IPS-18c (cell line): ENCODE measurements at regions not wholly inside any gene's neighbourhood (a gene's known extent, or its start where the extent isn't known, plus 50 kb on each side); places are given as distances from the start of the nearest gene placed in this dataset.
"Not testable (repeated sequence)": the region's sequence is repeated elsewhere in the genome, so short reads cannot be mapped to it uniquely, and the experiment has no call there.

Source experiments
- H3K4me3 ChIP-seq: 2 replicates; pipeline ENCODE4 v1.7.0; 2013; ENCODE audit warnings: low read depth, mild to moderate bottlenecking, low read length, moderate library complexity; ENCODE audit not compliant: insufficient read depth
- H3K9me3 ChIP-seq: one replicate; pipeline ENCODE4 v1.6.1; 2013; ENCODE audit warnings: mild to moderate bottlenecking, low read length, moderate library complexity; ENCODE audit not compliant: control insufficient read depth, insufficient read depth

- Histone ChIP-seq H3K9me3 (no peaks in the 10 kb centered on the region), H3K4me3 (no peak overlapping the region)
Observed at GRCh38 chr4:60443068-60443467, 757.1 kb upstream of the ADGRL3 start.

GRCh38 chr4:60443796-60444195, 756.3 kb upstream of the ADGRL3 start:
- Histone ChIP-seq H3K9me3 (no peaks in the 10 kb centered on the region), H3K4me3 (no peak overlapping the region)

GRCh38 chr4:60450054-60450453, 750.1 kb upstream of the ADGRL3 start:
- Histone ChIP-seq H3K9me3 (no peaks in the 10 kb centered on the region), H3K4me3 (no peak overlapping the region)

- H3K4me3 ChIP-seq = no peak overlapping the region
- no peaks in the 10 kb centered on the region for H3K9me3 ChIP-seq
Observed at GRCh38 chr4:60452266-60452665, 747.9 kb upstream of the ADGRL3 start.

- Histone ChIP-seq H3K4me3 (no peak overlapping the region), H3K9me3 (no peaks in the 10 kb centered on the region)
Observed at GRCh38 chr4:60455380-60455779, 744.7 kb upstream of the ADGRL3 start.

- Histone ChIP-seq H3K9me3 (peaks cover 8% of the 10 kb centered on the region), H3K4me3 (no peak overlapping the region)
Observed at GRCh38 chr4:60461551-60461950, 738.6 kb upstream of the ADGRL3 start.

- no peak overlapping the region for H3K4me3 ChIP-seq
- peaks cover 8% of the 10 kb centered on the region for H3K9me3 ChIP-seq
Observed at GRCh38 chr4:60463857-60464502, 736.1 kb upstream of the ADGRL3 start.

GRCh38 chr4:60482921-60483351, 717.2 kb upstream of the ADGRL3 start:
- no peak overlapping the region for H3K4me3 ChIP-seq
- H3K9me3 ChIP-seq = no peaks in the 10 kb centered on the region

- Histone ChIP-seq H3K4me3 (no peak overlapping the region), H3K9me3 (no peaks in the 10 kb centered on the region)
Observed at GRCh38 chr4:60485276-60485675, 714.9 kb upstream of the ADGRL3 start.

- not testable (repeated sequence) for H3K9me3 ChIP-seq, H3K4me3 ChIP-seq
Observed at GRCh38 chr4:60487118-60487761, 712.9 kb upstream of the ADGRL3 start.

- Histone ChIP-seq H3K9me3 (no peaks in the 10 kb centered on the region), H3K4me3 (no peak overlapping the region)
Observed at GRCh38 chr4:60500810-60501209, 699.3 kb upstream of the ADGRL3 start.

- Histone ChIP-seq H3K4me3 (no peak overlapping the region), H3K9me3 (no peaks in the 10 kb centered on the region)
Observed at GRCh38 chr4:60502733-60503132, 697.4 kb upstream of the ADGRL3 start.

- Histone ChIP-seq H3K9me3 (no peaks in the 10 kb centered on the region), H3K4me3 (no peak overlapping the region)
Observed at GRCh38 chr4:60506061-60506460, 694.1 kb upstream of the ADGRL3 start.

- Histone ChIP-seq H3K9me3 (no peaks in the 10 kb centered on the region), H3K4me3 (no peak overlapping the region)
Observed at GRCh38 chr4:60522265-60522664, 677.9 kb upstream of the ADGRL3 start.

GRCh38 chr4:60531776-60532379, 668.2 kb upstream of the ADGRL3 start:
- Histone ChIP-seq H3K9me3 (peaks cover 2% of the 10 kb centered on the region), H3K4me3 (no peak overlapping the region)

- H3K9me3 ChIP-seq = no peaks in the 10 kb centered on the region
- H3K4me3 ChIP-seq = no peak overlapping the region
Observed at GRCh38 chr4:60544981-60545380, 655.1 kb upstream of the ADGRL3 start.

GRCh38 chr4:60562334-60562733, 637.8 kb upstream of the ADGRL3 start:
- Histone ChIP-seq H3K4me3 (no peak overlapping the region), H3K9me3 (no peaks in the 10 kb centered on the region)

- Histone ChIP-seq H3K9me3 (no peaks in the 10 kb centered on the region), H3K4me3 (no peak overlapping the region)
Observed at GRCh38 chr4:60565558-60565957, 634.6 kb upstream of the ADGRL3 start.
